Cardiac muscle cell (in vitro differentiated cells and primary cell): ENCODE measurements at regions not wholly inside any gene's neighbourhood (a gene's known extent, or its start where the extent isn't known, plus 50 kb on each side); places are given as distances from the start of the nearest gene placed in this dataset.
A peak's percentile ranks its signal among the peaks of the same experiment; 100 is the strongest.

Experiments
- DNase-seq, 2 donors: peaks; one replicate each; pipeline versions ENCODE4 v3.0.0 to v3.0.0-alpha.2; 2010 to 2017; ENCODE audit warnings: low read depth in 1 of 2, low spot score in 1 of 2
- H3K27ac ChIP-seq: fragments of 200-600 bp; sonication (generic); 2 replicates; pipeline ENCODE4 v1.5.1; 2016
- H3K27me3 ChIP-seq: fragments of 200-600 bp; sonication (generic); 2 replicates; pipeline ENCODE4 v1.6.0; 2016; ENCODE audit warnings: control low read depth
- H3K36me3 ChIP-seq: fragments of 200-600 bp; sonication (generic); 2 replicates; pipeline ENCODE4 v1.5.1; 2016; ENCODE audit warnings: control low read depth
- H3K4me1 ChIP-seq: fragments of 200-600 bp; sonication (generic); 2 replicates; pipeline ENCODE4 v1.8.1; 2017; ENCODE audit warnings: low read depth, mild to moderate bottlenecking, mixed run types
- H3K4me3 ChIP-seq: fragments of 200-600 bp; sonication (generic); 2 replicates; pipeline ENCODE4 v1.5.1; 2016; ENCODE audit warnings: mild to moderate bottlenecking
- H3K9me3 ChIP-seq: fragments of 200-600 bp; sonication (generic); 2 replicates; pipeline ENCODE4 v1.5.1; 2017; ENCODE audit warnings: low read depth, mild to moderate bottlenecking, control low read depth
- TF ChIP-seq, protein P1 (sequence below): IDR thresholded peaks from 2 replicates; pipeline ENCODE4 v1.5.1; 2012; ENCODE audit warnings: low read depth, mild to moderate bottlenecking, low read length

DNA sequence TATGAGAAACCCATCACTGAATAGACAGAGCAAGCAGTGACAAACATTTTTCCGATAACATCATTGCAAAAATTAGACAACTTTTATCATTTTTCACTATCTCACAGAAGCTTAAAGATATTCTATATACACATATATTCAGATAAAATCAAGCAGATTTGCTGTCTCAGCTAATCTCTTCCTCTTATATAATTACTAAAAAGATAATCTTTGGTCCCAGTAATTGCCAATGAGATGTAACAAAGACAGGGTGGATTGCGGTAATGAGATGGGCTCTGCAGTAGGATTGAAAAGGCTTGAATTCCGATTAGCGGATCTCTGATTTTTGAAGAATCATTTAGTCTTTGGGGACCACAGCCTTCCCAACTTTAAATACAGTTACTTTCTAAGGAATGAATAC lies 63.5 kb downstream of the SYT4 start:
- Histone ChIP-seq H3K9me3 (no peaks in the 10 kb centered on the region), H3K36me3 (no peaks in the 10 kb centered on the region), H3K4me1 (no peaks in the 10 kb centered on the region), H3K27ac (no peak overlapping the region), H3K4me3 (no peak overlapping the region), H3K27me3 (no peaks in the 10 kb centered on the region)
- no peak for DNase-seq
- TF ChIP-seq, protein P1, sequence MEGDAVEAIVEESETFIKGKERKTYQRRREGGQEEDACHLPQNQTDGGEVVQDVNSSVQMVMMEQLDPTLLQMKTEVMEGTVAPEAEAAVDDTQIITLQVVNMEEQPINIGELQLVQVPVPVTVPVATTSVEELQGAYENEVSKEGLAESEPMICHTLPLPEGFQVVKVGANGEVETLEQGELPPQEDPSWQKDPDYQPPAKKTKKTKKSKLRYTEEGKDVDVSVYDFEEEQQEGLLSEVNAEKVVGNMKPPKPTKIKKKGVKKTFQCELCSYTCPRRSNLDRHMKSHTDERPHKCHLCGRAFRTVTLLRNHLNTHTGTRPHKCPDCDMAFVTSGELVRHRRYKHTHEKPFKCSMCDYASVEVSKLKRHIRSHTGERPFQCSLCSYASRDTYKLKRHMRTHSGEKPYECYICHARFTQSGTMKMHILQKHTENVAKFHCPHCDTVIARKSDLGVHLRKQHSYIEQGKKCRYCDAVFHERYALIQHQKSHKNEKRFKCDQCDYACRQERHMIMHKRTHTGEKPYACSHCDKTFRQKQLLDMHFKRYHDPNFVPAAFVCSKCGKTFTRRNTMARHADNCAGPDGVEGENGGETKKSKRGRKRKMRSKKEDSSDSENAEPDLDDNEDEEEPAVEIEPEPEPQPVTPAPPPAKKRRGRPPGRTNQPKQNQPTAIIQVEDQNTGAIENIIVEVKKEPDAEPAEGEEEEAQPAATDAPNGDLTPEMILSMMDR = no peak

DNA sequence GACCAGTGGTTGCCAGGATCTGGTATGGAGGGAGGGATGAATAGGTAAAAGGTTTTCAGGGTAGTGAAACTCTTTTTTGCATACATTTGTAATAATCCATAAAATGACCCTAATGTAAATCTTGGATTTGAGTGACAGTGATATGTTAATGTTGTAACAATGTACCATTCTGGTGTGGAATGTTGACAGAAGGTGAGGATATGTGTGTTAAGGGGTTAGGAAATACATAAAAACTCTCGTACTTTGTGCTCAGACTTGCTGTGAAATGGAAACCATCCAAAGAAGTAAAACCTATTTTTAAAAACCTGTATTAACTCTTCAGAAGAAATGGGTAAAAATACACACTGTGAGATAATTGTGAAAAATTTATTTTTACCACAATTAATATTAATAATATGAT lies 66.2 kb downstream of the SYT4 start:
- H3K36me3 ChIP-seq = no peaks in the 10 kb centered on the region
- TF ChIP-seq, protein P1 = no peak

DNA sequence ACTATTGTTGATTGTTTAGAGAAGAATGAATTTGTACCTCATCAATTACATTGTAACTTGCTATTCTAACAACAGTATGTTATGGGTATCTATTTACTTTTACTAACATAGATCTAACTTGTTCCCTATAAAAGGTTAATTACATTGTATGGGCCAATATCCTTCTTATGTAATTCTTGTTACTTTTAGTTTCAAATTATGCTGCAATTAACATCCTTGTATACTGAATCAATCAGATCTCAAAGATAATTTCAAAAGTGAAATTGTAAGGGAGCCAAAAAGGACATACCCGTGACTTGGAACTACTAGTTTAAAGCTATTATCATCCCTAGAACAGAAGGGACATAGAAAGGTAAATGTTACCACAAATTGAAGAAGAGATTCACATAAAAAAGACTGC lies 79.9 kb upstream of the RIT2 start:
- H3K9me3 ChIP-seq = no peaks in the 10 kb centered on the region
- no peak overlapping the region for H3K4me3 ChIP-seq
- H3K27ac ChIP-seq = no peak overlapping the region
- H3K27me3 ChIP-seq = no peaks in the 10 kb centered on the region
- no peaks in the 10 kb centered on the region for H3K4me1 ChIP-seq
- DNase-seq = no peak
- TF ChIP-seq, protein P1 = no peak
- H3K36me3 ChIP-seq = no peaks in the 10 kb centered on the region

More for the DNA sequence above, 66.2 kb downstream of the SYT4 start:
- Histone ChIP-seq H3K4me3 (no peak overlapping the region), H3K27me3 (no peaks in the 10 kb centered on the region), H3K4me1 (no peaks in the 10 kb centered on the region), H3K9me3 (no peaks in the 10 kb centered on the region), H3K27ac (no peak overlapping the region)
- DNase-seq = no peak

DNA sequence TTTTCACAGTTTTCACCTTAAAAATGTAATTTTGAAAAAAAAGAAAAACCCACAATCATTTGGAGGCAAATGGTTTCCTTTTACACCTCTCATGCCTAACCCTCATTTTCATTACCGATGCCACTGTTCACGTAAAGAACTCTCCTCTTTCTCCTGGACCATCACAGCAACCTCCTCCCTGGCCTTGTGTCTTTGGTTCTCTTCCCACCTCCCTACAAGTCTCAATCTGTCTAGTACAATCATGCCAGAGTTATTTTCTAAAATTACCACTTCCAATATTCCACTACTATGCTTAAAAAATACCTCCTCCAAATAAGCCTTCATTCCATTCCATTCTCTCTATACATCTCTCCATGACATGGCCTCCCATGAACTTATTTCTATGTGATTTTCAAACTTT lies 77.9 kb upstream of the RIT2 start:
- H3K4me3 ChIP-seq = no peak overlapping the region
- TF ChIP-seq, protein P1 = no peak
- no peaks in the 10 kb centered on the region for H3K27me3 ChIP-seq
- no peaks in the 10 kb centered on the region for H3K36me3 ChIP-seq
- no peaks in the 10 kb centered on the region for H3K9me3 ChIP-seq
- DNase-seq = no peak
- no peak overlapping the region for H3K27ac ChIP-seq
- no peaks in the 10 kb centered on the region for H3K4me1 ChIP-seq

DNA sequence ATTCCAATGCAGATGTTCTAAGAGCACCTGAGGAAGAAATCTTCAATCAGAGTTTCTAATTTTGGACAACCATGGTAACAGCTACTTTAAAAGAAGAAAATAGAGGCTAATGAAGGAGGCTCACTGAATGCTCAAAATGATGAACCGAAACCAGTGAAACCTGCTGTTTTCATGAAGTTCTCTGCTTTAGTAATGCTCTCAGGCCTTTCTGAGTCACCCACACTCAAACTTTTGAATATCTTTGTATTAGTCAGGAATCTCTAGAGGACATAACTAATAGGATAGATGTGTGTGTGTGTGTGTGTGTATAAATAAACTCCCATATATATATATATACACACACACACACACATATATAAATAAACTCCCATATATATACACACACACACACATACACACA lies 76.9 kb upstream of the RIT2 start:
- H3K4me3 ChIP-seq = no peak overlapping the region
- H3K4me1 ChIP-seq = no peaks in the 10 kb centered on the region
- TF ChIP-seq, protein P1 = no peak
- no peaks in the 10 kb centered on the region for H3K36me3 ChIP-seq
- no peaks in the 10 kb centered on the region for H3K9me3 ChIP-seq
- no peak for DNase-seq
- no peaks in the 10 kb centered on the region for H3K27me3 ChIP-seq
- no peak overlapping the region for H3K27ac ChIP-seq

DNA sequence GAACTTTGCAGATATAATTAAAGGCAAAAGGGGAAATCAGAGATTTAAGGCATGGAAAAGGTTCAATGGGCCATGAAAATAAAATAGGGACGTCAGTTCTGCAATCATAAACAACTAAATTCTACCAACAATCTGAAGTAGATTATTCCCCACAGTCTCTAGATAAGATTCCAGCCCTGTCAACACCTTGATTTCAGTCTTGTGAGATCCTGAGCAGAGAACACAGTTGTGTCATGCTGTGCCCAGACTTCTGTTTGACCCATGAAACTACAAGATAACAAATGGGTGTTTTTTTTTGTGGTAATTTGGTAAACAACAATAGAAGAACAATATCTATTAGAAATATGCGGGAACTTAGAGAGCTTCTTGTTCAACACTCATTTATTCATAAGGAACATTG lies 66.2 kb upstream of the RIT2 start:
- DNase-seq = peak; percentile 26 to 55
- Histone ChIP-seq H3K27ac (peak overlapping the region; percentile 9), H3K4me3 (no peak overlapping the region), H3K27me3 (no peaks in the 10 kb centered on the region), H3K9me3 (no peaks in the 10 kb centered on the region), H3K4me1 (peaks cover 16% of the 10 kb centered on the region), H3K36me3 (no peaks in the 10 kb centered on the region)
- TF ChIP-seq, protein P1 = no peak
